ENCODE measurements at regions not wholly inside any gene's neighbourhood (a gene's known extent, or its start where the extent isn't known, plus 50 kb on each side); places are given as distances from the start of the nearest gene placed in this dataset.

DNA sequence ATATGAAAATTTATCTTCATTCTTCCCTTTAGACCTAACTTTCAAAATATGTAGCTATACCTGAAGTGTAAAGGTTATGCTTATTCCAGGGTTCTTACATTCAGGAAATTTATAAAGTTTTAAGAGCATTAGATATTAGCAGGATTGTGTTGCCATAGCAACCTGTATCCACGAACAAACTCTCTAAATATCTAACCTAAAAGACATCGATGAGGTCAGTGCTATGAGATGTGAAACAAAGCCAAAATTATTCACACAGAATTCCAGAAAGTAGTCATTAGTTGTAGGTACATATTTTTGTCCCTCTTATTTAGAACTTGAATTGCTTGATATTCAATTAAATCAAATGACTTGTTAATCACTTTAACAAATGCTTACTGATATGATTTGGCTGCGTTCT is 705.3 kb downstream of the SOCS6 start:
- H3K4me1 Mint-ChIP-seq (ENCODE audit: low read depth) = no peaks in the 10 kb centered on the region
- no peak for DNase-seq
- no peak overlapping the region for H3K27ac Mint-ChIP-seq
- TF ChIP-seq, protein P1, sequence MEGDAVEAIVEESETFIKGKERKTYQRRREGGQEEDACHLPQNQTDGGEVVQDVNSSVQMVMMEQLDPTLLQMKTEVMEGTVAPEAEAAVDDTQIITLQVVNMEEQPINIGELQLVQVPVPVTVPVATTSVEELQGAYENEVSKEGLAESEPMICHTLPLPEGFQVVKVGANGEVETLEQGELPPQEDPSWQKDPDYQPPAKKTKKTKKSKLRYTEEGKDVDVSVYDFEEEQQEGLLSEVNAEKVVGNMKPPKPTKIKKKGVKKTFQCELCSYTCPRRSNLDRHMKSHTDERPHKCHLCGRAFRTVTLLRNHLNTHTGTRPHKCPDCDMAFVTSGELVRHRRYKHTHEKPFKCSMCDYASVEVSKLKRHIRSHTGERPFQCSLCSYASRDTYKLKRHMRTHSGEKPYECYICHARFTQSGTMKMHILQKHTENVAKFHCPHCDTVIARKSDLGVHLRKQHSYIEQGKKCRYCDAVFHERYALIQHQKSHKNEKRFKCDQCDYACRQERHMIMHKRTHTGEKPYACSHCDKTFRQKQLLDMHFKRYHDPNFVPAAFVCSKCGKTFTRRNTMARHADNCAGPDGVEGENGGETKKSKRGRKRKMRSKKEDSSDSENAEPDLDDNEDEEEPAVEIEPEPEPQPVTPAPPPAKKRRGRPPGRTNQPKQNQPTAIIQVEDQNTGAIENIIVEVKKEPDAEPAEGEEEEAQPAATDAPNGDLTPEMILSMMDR (IDR thresholded peaks at IDR 0.05) = no peak
- no peaks in the 10 kb centered on the region for H3K36me3 Mint-ChIP-seq (ENCODE audit: low read depth)
- peaks cover 40% of the 10 kb centered on the region for H3K9me3 Mint-ChIP-seq
- H3K4me3 Mint-ChIP-seq = no peak overlapping the region
- H3K27me3 Mint-ChIP-seq (ENCODE audit: insufficient read depth) = no peaks in the 10 kb centered on the region

DNA sequence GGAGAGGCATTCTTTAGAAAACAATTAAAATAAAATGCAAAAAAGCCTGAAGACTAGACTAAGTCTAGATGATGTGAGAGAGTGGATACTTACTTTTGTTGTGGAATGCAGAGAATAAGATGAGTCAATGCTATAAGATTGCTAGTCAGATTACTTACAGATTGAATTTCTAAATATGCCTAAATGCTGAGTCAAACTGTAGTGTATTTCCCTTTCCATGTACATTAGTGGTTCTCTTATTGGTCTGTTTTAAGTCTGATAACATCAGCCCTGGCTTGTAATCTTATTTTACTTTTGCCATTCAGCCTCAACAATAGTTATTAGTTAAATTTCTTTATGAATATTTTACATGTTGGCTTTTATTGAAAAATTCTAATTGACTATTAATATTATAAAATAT is 702.7 kb downstream of the SOCS6 start:
- no peaks in the 10 kb centered on the region for H3K4me1 Mint-ChIP-seq (ENCODE audit: low read depth)
- no peak for DNase-seq
- no peak overlapping the region for H3K27ac Mint-ChIP-seq
- 0 out of 2 replicates have a peak, but pooled peaks cover 3% of the 10 kb centered on the region for H3K36me3 Mint-ChIP-seq (ENCODE audit: low read depth)
- no peak overlapping the region for H3K4me3 Mint-ChIP-seq
- TF ChIP-seq, protein P1 (IDR thresholded peaks at IDR 0.05) = no peak
- H3K9me3 Mint-ChIP-seq = peaks cover 43% of the 10 kb centered on the region
- H3K27me3 Mint-ChIP-seq (ENCODE audit: insufficient read depth) = no peaks in the 10 kb centered on the region

DNA sequence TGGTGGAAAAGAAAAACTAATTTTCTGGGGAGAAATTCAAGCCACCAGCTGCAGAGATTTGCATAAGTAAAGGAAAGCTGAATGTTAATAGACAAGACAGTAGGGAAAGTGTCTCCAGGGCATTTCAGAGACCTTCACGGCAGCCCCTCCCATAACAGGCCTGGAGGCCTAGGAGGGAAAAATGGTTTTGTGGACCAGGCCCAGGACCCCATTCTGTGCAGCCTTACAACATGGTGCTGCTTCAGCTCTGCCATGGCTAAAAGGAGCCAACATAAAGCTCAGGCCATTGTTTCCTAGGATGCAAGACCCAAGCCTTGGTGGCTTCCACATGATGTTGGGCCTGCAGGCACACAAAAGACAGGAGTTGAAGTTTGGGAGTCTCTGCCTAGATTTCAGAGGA is 697.1 kb downstream of the SOCS6 start:
- no peak for DNase-seq
- peaks cover 70% of the 10 kb centered on the region for H3K9me3 Mint-ChIP-seq

DNA sequence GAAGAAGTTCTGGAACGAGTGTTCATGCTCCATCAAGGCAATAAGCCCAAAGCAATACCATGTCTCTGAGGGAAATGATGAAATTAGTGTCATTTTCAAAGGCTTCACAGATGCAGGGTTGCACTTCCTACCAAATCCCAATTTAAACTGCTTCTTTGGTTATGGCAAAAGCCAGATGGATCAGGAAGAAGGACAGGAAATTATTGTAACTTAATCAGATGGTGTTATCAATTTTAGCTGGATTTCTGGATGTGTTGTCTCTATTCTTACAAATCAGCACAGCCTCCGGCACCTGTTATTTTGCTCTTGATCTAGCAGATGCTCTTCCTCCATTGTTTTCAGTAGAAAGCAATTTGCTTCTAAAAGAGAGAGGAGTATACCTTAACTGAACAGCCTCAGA is 693.4 kb downstream of the SOCS6 start:
- Mint-ChIP-seq H3K4me1 (ENCODE audit: low read depth) (no peaks in the 10 kb centered on the region), H3K9me3 (peaks cover 53% of the 10 kb centered on the region), H3K27ac (no peak overlapping the region), H3K4me3 (no peak overlapping the region), H3K27me3 (ENCODE audit: insufficient read depth) (no peaks in the 10 kb centered on the region), H3K36me3 (ENCODE audit: low read depth) (peaks cover 4% of the 10 kb centered on the region; the same call in 1 of the 2 replicates)
- TF ChIP-seq, protein P1 (IDR thresholded peaks at IDR 0.05) = no peak
- DNase-seq = no peak

More for the DNA sequence above, 697.1 kb downstream of the SOCS6 start:
- Mint-ChIP-seq H3K27ac (no peak overlapping the region), H3K36me3 (ENCODE audit: low read depth) (peaks cover 4% of the 10 kb centered on the region; the same call in 1 of the 2 replicates), H3K4me3 (no peak overlapping the region), H3K4me1 (ENCODE audit: low read depth) (no peaks in the 10 kb centered on the region), H3K27me3 (ENCODE audit: insufficient read depth) (no peaks in the 10 kb centered on the region)
- TF ChIP-seq, protein P1 (IDR thresholded peaks at IDR 0.05) = no peak

DNA sequence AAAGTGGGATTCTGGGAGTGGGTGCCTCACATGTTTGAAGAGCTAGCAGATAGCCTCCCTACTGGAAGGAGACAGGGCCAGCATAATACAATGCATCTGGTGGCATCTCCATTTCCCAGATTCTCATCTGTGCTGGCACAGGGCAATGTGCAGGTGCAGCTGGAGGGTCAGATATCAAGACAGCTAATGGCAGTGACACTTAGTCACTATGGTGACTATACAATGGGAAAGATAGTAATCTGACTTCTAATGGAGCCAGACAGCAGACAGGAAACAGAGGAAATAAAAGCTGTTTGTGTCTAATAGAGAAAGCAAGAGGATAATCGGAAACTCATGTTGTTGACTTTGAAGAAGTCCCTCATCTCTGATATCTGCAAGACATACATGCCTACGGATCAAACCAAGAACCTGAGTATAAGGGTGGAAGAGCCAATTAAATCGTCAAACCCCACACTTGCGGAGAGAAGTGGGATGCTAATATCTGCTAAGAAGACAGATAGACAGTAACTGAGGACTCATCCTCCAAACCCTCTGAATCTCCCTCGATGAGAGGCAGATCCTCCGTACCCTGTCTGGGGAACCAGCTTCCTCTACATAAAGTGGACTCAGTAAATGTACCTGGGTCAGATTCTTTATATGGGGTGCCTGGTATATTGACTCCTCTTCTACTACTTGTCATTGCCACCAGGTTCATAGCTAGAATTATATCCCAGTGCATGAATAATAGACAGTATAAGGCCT is 692.7 kb downstream of the SOCS6 start:
- peaks cover under 1% of the 10 kb centered on the region; the same call in 1 of the 2 replicates for H3K36me3 Mint-ChIP-seq (ENCODE audit: low read depth)
- H3K4me1 Mint-ChIP-seq (ENCODE audit: low read depth) = no peaks in the 10 kb centered on the region
- DNase-seq = no peak
- H3K9me3 Mint-ChIP-seq = peaks cover 46% of the 10 kb centered on the region
- H3K27ac Mint-ChIP-seq = no peak overlapping the region
- no peak overlapping the region for H3K4me3 Mint-ChIP-seq
- TF ChIP-seq, protein P1 (IDR thresholded peaks at IDR 0.05) = no peak
- no peaks in the 10 kb centered on the region for H3K27me3 Mint-ChIP-seq (ENCODE audit: insufficient read depth)
